SU-DHL-6 (cell line): ENCODE measurements at regions not wholly inside any gene's neighbourhood (a gene's known extent, or its start where the extent isn't known, plus 50 kb on each side); places are given as distances from the start of the nearest gene placed in this dataset.

ENCODE experiments used
- H2AFZ ChIP-seq: fragments of 200-600 bp; sonication (generic); 2 replicates; pipeline ENCODE4 v1.6.1; 2014; ENCODE audit warnings: low read depth, mild to moderate bottlenecking, moderate library complexity, mixed read lengths, antibody characterized with exemption, low read length; ENCODE audit not compliant: severe bottlenecking
- H3F3A ChIP-seq: fragments of 200-600 bp; shearing (Covaris generic); 2 replicates; pipeline ENCODE4 v1.6.0; 2016; ENCODE audit warnings: antibody characterized with exemption, mild to moderate bottlenecking; ENCODE audit not compliant: insufficient read depth
- H3K27ac ChIP-seq: fragments of 200-600 bp; sonication (generic); 2 replicates; pipeline ENCODE4 v1.5.1; 2016; ENCODE audit warnings: low read depth, mild to moderate bottlenecking, low read length, moderate library complexity, mixed read lengths
- H3K27me3 ChIP-seq: fragments of 200-600 bp; sonication (generic), shearing (Covaris generic); 2 replicates; pipeline ENCODE4 v1.6.0; 2014; ENCODE audit warnings: mild to moderate bottlenecking, low read length
- H3K36me3 ChIP-seq: fragments of 200-600 bp; sonication (generic); 2 replicates; pipeline ENCODE4 v1.6.1; 2014; ENCODE audit warnings: mild to moderate bottlenecking, low read length, mixed read lengths
- H3K4me2 ChIP-seq: fragments of 300-600, 200-600 bp; shearing (Covaris generic), sonication (generic); 2 replicates; pipeline ENCODE4 v1.6.0; 2014; ENCODE audit warnings: low read length, low read depth, mild to moderate bottlenecking; ENCODE audit not compliant: poor library complexity, severe bottlenecking
- H3K4me3 ChIP-seq: fragments of 200-600 bp; sonication (generic); 2 replicates; pipeline ENCODE4 v1.5.1; 2014; ENCODE audit warnings: antibody characterized with exemption, low read length, mild to moderate bottlenecking, mixed read lengths; ENCODE audit not compliant: insufficient read depth, poor library complexity, severe bottlenecking
- H3K79me2 ChIP-seq: fragments of 200-600 bp; sonication (generic); 2 replicates; pipeline ENCODE4 v1.6.1; 2014; ENCODE audit warnings: mild to moderate bottlenecking, low read length, moderate library complexity; ENCODE audit not compliant: insufficient read depth
- H3K9ac ChIP-seq: fragments of 200-600 bp; sonication (generic); 2 replicates; pipeline ENCODE4 v1.7.0; 2014; ENCODE audit warnings: mild to moderate bottlenecking, low read length
- H3K9me2 ChIP-seq: fragments of 200-600 bp; sonication (generic); replicated peaks from 2 replicates; pipeline ENCODE4 v1.6.1; 2014; ENCODE audit warnings: low read length; ENCODE audit not compliant: insufficient read depth
- H3K9me3 ChIP-seq: fragments of 200-600 bp; sonication (generic); 2 replicates; pipeline ENCODE4 v1.6.1; 2014; ENCODE audit warnings: low read length, mixed read lengths; ENCODE audit not compliant: insufficient read depth
- H4K20me1 ChIP-seq: fragments of 200-600 bp; sonication (generic); 2 replicates; pipeline ENCODE4 v1.6.1; 2014; ENCODE audit warnings: low read depth, mild to moderate bottlenecking, antibody characterized with exemption, low read length, moderate library complexity, mixed read lengths
- EZH2phosphoT487 ChIP-seq: fragments of 200-600 bp; sonication (generic), shearing (Covaris generic); conservative IDR thresholded peaks from 2 replicates; pipeline ENCODE4 v1.6.1; 2018; ENCODE audit warnings: mild to moderate bottlenecking, antibody characterized with exemption, low read length, moderate library complexity, mixed read lengths
- TF ChIP-seq, protein P1 (sequence below): fragments of 200-600 bp; sonication (generic); IDR thresholded peaks from one replicate; pipeline ENCODE4 v1.5.1; 2017; ENCODE audit warnings: antibody characterized with exemption, mild to moderate bottlenecking, low read length, moderate library complexity; ENCODE audit not compliant: insufficient read depth, poor library complexity, severe bottlenecking

DNA sequence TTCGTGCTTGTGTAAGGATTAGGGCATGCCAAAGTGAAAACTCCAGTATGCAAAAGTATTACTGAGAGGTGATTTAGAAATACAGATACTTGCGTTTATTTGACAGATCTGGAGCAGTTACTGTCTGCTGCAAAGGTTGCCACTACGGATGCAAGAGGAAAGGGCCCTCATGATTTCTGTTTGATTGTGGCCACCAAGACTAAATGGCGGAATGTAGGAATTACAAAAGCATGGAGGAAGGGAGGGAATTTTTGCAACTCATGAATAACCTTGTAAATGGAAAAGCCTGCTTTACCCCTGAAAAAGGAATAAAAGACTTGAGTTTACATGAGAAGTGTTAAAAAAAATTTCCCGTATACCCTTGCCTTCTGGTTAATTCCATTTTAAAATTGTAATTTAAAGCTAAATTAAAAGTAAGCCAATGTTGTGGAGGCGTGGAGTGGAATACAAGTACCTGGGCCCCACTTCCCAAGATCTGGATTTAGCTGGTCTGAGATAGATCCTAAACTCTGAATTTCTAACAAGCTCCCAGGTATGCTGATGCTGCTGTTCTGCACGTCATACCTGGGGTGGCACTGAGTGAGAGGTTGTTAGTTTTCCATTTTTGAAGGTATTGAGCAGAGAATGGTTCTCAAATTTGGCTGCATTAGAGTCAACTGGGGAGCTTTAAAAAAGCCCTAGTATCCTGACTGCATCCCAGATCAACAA lies 56.6 kb upstream of the NKX2-2 start:
- H3K4me2 ChIP-seq = no peak overlapping the region

DNA sequence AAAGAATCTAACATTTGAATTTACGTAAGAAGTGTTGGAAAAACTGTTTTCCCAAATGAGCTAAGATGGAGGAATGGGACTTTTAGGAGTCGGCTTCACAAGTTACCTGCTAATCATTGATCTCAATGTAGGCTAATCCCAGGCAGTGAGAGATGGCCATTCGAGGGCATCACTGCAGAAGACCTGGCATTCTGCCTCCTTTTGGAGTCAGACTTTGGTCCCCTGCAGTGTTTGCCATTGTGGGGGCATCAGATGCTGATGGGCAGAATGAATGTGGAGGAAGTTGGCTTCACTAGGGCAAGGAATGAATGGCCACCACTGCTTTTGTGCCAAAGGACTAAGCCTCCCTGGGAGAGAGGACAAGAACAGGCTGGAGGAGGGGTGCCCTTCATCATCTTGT lies 55.7 kb upstream of the NKX2-2 start:
- Histone ChIP-seq H3K27me3 (no peaks in the 10 kb centered on the region), H3K27ac (no peak overlapping the region), H3K4me2 (no peak overlapping the region)

More for the DNA sequence above, 56.6 kb upstream of the NKX2-2 start:
- Histone ChIP-seq H3K27me3 (no peaks in the 10 kb centered on the region), H3K27ac (no peak overlapping the region), H3K9ac (no peak overlapping the region), H2AFZ (no peak overlapping the region), H3K4me3 (no peak overlapping the region), H3F3A (no peaks in the 10 kb centered on the region), H4K20me1 (no peaks in the 10 kb centered on the region), H3K79me2 (no peaks in the 10 kb centered on the region), H3K36me3 (no peaks in the 10 kb centered on the region), H3K9me2 (no peaks in the 10 kb centered on the region), H3K9me3 (no peaks in the 10 kb centered on the region)
- no peak for TF ChIP-seq EZH2phosphoT487
- TF ChIP-seq, protein P1, sequence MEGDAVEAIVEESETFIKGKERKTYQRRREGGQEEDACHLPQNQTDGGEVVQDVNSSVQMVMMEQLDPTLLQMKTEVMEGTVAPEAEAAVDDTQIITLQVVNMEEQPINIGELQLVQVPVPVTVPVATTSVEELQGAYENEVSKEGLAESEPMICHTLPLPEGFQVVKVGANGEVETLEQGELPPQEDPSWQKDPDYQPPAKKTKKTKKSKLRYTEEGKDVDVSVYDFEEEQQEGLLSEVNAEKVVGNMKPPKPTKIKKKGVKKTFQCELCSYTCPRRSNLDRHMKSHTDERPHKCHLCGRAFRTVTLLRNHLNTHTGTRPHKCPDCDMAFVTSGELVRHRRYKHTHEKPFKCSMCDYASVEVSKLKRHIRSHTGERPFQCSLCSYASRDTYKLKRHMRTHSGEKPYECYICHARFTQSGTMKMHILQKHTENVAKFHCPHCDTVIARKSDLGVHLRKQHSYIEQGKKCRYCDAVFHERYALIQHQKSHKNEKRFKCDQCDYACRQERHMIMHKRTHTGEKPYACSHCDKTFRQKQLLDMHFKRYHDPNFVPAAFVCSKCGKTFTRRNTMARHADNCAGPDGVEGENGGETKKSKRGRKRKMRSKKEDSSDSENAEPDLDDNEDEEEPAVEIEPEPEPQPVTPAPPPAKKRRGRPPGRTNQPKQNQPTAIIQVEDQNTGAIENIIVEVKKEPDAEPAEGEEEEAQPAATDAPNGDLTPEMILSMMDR = no peak

DNA sequence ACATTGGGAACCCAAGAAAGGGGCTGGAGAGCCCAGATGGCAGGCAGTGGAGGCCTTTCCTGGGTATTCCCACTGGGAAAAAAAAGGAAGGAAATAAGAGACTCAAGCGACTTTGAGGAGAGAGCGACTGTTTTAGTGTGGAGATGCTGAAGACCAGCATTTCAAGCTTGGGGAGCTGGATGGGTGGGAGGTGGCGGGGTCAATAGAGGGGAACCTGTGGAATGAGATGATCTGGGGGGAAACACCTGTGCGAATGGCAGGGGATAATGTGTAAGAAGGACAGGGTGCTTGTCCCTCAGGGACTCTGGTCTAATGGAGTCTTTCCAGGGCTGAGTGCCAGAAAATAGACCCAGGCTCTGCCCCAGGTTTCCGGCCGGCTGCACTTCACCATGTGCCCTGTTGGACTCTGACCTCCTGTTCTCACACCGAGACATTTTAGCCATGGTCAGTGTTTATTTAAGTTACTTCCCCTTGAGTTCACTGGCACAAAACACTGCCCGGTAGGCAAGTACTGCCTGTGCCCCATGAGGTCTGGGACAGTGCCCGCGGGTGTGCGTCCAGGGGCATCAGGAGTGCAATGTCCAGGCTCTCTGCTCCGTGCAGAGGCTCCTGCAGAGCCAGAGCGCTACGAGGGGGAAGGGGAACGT lies 50.4 kb upstream of the NKX2-2 start:
- Histone ChIP-seq H3K27ac (no peak overlapping the region), H3K9ac (no peak overlapping the region), H3K4me2 (no peak overlapping the region), H2AFZ (no peak overlapping the region), H4K20me1 (no peaks in the 10 kb centered on the region), H3K4me3 (no peak overlapping the region), H3F3A (no peaks in the 10 kb centered on the region), H3K27me3 (no peaks in the 10 kb centered on the region), H3K36me3 (no peaks in the 10 kb centered on the region), H3K9me3 (no peaks in the 10 kb centered on the region), H3K79me2 (no peaks in the 10 kb centered on the region), H3K9me2 (no peaks in the 10 kb centered on the region)
- TF ChIP-seq EZH2phosphoT487 = no peak
- TF ChIP-seq, protein P1 = no peak

More for the DNA sequence above, 55.7 kb upstream of the NKX2-2 start:
- Histone ChIP-seq H3F3A (no peaks in the 10 kb centered on the region), H2AFZ (no peak overlapping the region), H3K4me3 (no peak overlapping the region), H3K9me3 (no peaks in the 10 kb centered on the region), H3K9ac (no peak overlapping the region), H4K20me1 (no peaks in the 10 kb centered on the region), H3K36me3 (no peaks in the 10 kb centered on the region), H3K79me2 (no peaks in the 10 kb centered on the region), H3K9me2 (no peaks in the 10 kb centered on the region)
- TF ChIP-seq, protein P1 = no peak
- no peak for TF ChIP-seq EZH2phosphoT487
